ENCODE measurements at regions not wholly inside any gene's neighbourhood (a gene's known extent, or its start where the extent isn't known, plus 50 kb on each side); places are given as distances from the start of the nearest gene placed in this dataset.
"Not testable (repeated sequence)": the region's sequence is repeated elsewhere in the genome, so short reads cannot be mapped to it uniquely, and the experiment has no call there.

DNA sequence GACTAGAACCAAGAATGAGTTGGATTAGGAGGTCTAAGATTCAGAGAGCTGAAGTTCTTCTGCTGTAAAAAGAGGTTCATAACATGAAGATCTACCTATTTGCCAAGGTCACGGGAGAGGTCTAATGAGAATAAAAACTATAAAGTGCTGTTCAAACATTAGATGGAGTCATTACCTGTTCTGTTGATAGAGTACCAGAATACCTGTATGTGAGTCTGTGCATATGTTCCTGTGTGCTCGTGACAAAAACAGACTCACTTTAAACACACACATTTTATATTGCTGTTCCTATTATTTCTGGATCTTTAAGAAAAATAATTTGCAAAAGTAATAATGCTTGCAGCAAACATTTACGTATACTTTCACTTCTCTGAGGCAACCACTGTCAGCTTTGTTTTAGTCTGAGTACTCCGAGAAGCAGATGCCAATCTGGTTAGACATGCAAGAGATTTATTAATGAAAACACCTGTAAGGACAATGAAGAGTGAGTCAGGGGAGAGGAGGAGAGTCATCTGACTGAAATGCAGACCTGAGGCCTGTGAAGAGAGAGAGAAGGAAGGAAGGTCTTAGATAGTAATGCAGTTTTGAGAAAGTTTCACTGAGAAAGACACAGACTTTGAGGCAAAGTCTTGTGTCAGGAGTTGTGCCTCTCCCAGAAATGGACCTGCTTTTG, 221.2 kb downstream of the SQOR start:
- H3K4me1 ChIP-seq (replicated peaks in 1 of 2): no peaks in the 10 kb centered on the region
- WGBS, 10 experiments: 15 to 100% (median 82%) methylated on average over 1 to 4 of the region's 4 CpGs; no CpG with 5 or more reads in 1 of the 10 experiments
- ATAC-seq (replicated peaks in 6 of 8): no peak
- H3K27ac ChIP-seq: no peak overlapping the region
- in situ Hi-C loops (cut with MboI; ENCODE audit: low pct_unique_long_range_greater_than_20kb in 2 of 9, low sequenced_read_pairs in 9 of 9, unreplicated experiment in 9 of 9): no loop called here
- no peak overlapping the region for H3K4me3 ChIP-seq

DNA sequence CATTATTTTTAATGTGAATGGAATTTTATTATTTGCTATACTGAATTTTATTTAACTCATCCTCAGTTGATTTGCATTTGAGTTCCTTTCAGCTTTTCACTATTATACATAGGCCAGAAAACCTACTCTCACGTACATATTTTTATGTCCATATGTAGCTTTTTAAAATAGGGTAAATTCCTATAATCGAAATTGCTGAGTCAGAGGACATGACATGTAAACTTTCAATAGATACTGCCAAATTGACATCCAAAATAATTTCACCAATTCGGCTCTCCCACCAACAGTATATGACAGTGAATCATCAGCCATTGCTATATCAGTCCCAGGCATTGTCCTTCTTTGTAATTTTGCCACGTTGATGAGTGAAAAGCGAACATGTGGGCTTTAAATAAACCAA, 222.5 kb downstream of the SQOR start:
- 9 to 94% (median 53%) methylated on average over 2 to 5 of the region's 5 CpGs; no CpG with 5 or more reads in 1 of the 10 experiments for WGBS, 10 experiments
- in situ Hi-C loops (cut with MboI; ENCODE audit: low pct_unique_long_range_greater_than_20kb in 2 of 9, low sequenced_read_pairs in 9 of 9, unreplicated experiment in 9 of 9): no loop called here
- H3K27ac ChIP-seq: no peak overlapping the region
- no peak for ATAC-seq (replicated peaks in 6 of 8)
- H3K4me1 ChIP-seq (replicated peaks in 1 of 2): no peaks in the 10 kb centered on the region
- no peak overlapping the region for H3K4me3 ChIP-seq

DNA sequence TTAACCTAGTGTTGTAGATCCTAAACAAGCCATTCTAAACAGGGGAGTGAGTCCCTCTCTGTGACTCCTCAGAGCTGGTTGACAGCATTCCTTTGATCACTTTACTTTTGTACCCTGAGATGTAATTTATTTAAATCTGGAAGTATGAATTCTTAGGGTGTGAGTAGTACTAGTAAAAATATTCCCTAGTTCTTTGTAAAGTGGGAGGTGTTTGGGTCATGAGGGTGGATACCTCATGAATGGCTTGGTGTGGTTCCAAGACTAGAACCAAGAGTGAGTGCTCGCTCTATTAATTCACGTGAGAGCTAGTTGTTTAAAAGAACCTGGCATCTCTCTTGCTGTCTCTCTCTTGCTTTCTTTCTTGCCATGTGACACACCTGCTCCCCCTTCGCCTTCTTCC, 223.7 kb downstream of the SQOR start:
- WGBS, 10 experiments: 14 to 89% (median 75%) methylated on average over 1 to 3 of the region's 3 CpGs; no CpG with 5 or more reads in 2 of the 10 experiments
- ATAC-seq (replicated peaks in 6 of 8): no peak
- Histone ChIP-seq H3K4me1 (replicated peaks in 1 of 2) (no peaks in the 10 kb centered on the region), H3K27ac (no peak overlapping the region), H3K4me3 (no peak overlapping the region)
- in situ Hi-C loops (cut with MboI; ENCODE audit: low pct_unique_long_range_greater_than_20kb in 2 of 9, low sequenced_read_pairs in 9 of 9, unreplicated experiment in 9 of 9): no loop called here

DNA sequence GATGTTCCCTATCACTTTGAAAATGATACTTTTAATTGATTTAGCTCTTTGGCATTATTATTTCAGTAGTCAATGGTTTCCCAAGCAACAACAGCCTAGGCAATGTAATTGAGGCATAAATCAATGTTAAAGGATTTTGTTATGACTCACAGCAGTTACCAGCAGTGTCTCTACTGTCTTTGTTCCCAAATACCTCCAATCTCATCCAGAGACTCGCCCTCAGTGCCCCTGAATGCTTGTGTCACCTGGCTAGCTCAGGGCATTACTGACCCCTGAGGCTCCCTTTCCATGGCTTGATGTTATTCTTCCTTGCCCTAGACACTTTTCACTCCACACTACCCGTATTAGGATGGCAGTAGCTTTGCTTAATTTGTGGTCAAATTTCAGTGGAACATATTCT, 227.2 kb downstream of the SQOR start:
- 0 to 71% (median 38%) methylated on average over 1 to 2 of the region's 2 CpGs for WGBS, 10 experiments
- peak in 2 of 8 experiments; percentile 37 to 42 for ATAC-seq (replicated peaks in 6 of 8)

DNA sequence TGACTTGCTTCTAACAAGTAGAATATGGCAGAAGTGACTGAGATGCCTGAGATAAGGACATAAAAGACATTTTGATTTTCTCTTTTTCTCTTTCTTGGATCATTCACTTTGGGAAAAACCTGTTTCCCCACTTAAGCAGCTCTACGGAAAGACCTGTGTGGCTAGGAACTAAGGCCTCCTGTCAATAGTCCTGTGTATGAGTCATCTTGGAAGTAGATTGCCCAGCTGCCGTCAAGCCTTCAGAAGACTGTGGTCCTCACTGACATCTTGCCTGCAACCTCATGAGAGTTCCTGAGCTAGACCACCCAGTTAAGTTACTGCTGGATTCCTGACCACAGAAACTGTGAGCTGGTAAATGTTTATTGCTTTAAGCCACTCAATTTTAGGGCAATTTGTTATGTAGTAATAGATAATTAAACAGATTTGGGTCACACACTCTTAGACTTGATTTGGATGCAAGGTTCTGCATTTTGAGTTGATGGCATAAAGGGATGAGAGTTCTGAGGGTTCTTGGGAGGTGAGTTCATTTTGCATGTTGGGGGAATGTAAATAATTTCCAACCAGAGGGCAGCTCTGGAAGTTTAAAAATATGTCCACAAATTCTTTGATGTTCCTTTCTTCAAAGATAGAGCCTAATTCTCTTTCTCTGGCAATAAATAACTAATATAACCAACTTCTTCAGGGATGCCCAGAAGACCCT, 229.2 kb downstream of the SQOR start:
- Histone ChIP-seq H3K4me1 (replicated peaks in 1 of 2) (no peaks in the 10 kb centered on the region), H3K4me3 (no peak overlapping the region), H3K27ac (no peak overlapping the region)
- ATAC-seq (replicated peaks in 6 of 8): no peak
- 40 to 81% (median 65%) methylated on average over 1 to 2 of the region's 2 CpGs; no CpG with 5 or more reads in 4 of the 10 experiments for WGBS, 10 experiments
- in situ Hi-C loops (cut with MboI; ENCODE audit: low pct_unique_long_range_greater_than_20kb in 2 of 9, low sequenced_read_pairs in 9 of 9, unreplicated experiment in 9 of 9): no loop called here

More for the DNA sequence above, 227.2 kb downstream of the SQOR start:
- in situ Hi-C loops (cut with MboI; ENCODE audit: low pct_unique_long_range_greater_than_20kb in 2 of 9, low sequenced_read_pairs in 9 of 9, unreplicated experiment in 9 of 9): no loop called here
- no peak overlapping the region for H3K27ac ChIP-seq
- no peaks in the 10 kb centered on the region for H3K4me1 ChIP-seq (replicated peaks in 1 of 2)
- H3K4me3 ChIP-seq: no peak overlapping the region

DNA sequence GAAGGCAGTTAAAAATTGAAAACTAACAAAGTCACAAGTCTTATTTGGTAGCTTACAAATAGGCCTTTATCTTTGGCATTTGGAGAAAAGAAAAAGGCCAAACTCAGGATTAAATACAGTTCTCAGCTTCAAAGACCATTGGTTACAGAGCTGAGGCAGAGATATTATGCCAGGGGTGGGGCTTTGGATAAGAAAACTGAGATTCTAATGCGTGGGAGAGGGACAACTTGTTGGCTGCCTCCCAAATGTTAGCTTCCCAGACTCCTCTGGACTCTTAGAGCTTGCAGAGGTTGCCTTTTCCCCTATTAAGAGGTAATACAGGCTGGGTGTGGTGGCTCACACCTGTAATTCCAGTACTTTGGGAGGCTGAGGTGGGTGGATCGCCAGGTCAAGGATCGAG, 231.8 kb downstream of the SQOR start:
- Histone ChIP-seq H3K27ac (no peak overlapping the region), H3K4me3 (no peak overlapping the region), H3K4me1 (replicated peaks in 1 of 2) (no peaks in the 10 kb centered on the region)
- 0 to 90% (median 67%) methylated on average over 1 to 3 of the region's 3 CpGs; no CpG with 5 or more reads in 4 of the 10 experiments for WGBS, 10 experiments
- no peak for ATAC-seq (replicated peaks in 6 of 8)
- in situ Hi-C loops (cut with MboI; ENCODE audit: low pct_unique_long_range_greater_than_20kb in 2 of 9, low sequenced_read_pairs in 9 of 9, unreplicated experiment in 9 of 9): no loop called here

DNA sequence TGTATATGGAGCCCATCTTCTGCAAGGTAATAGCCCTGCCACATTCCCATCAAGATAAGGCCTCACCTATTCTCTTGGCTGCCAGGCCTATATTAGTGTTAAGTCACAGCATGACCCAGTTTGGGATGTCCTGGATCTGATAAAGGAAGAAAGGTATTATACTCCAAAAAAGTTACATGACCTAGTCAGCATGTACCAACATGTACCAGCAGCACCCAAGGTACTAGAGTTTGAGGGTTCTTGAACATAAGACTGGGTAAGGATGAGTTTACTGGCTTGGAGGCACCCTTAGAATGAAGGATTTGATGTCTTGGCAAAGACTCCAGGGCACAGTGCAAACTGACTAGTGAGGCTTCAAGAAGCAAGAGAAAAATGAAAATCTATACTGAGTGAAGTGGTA, 232.5 kb downstream of the SQOR start:
- ATAC-seq (replicated peaks in 6 of 8): no peak
- Histone ChIP-seq H3K4me1 (replicated peaks in 1 of 2) (no peaks in the 10 kb centered on the region), H3K27ac (no peak overlapping the region), H3K4me3 (no peak overlapping the region)
- in situ Hi-C loops (cut with MboI; ENCODE audit: low pct_unique_long_range_greater_than_20kb in 2 of 9, low sequenced_read_pairs in 9 of 9, unreplicated experiment in 9 of 9): no loop called here

DNA sequence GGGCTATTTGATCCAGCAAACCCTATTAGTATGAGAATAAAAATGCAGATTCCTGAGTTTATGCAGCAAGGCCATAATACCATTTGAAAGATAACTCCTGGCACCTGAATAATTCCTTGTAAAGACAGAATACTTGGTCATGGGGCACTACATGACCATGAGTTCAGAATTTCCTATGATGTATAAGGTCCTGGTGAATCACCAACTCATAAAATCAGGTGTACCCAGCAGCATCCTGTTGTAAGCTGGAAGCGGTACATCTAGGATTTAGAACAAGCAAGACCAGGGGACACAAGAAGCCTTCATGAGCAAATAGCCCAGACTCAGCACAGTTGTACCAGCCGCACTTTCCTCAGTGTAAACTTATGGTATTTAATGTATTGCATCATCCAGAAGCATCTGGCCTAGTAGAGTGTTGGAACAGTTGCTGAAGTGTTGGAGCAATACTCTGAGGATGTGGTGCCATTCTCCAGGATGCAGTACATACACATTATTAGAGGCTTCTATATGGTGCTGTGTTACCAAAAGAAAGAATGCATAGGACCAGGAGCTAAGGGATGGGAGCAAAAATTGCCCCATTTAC, 233.4 kb downstream of the SQOR start:
- H3K4me1 ChIP-seq (replicated peaks in 1 of 2): no peaks in the 10 kb centered on the region
- 40 to 100% (median 93%) methylated on average over 1 to 2 of the region's 2 CpGs; no CpG with 5 or more reads in 3 of the 10 experiments for whole genome bisulfite sequencing, 10 experiments
- H3K27ac ChIP-seq: no peak overlapping the region
- H3K4me3 ChIP-seq: no peak overlapping the region
- ATAC-seq (replicated peaks in 6 of 8): no peak
- in situ Hi-C loops (cut with MboI; ENCODE audit: low pct_unique_long_range_greater_than_20kb in 2 of 9, low sequenced_read_pairs in 9 of 9, unreplicated experiment in 9 of 9): no loop called here

DNA sequence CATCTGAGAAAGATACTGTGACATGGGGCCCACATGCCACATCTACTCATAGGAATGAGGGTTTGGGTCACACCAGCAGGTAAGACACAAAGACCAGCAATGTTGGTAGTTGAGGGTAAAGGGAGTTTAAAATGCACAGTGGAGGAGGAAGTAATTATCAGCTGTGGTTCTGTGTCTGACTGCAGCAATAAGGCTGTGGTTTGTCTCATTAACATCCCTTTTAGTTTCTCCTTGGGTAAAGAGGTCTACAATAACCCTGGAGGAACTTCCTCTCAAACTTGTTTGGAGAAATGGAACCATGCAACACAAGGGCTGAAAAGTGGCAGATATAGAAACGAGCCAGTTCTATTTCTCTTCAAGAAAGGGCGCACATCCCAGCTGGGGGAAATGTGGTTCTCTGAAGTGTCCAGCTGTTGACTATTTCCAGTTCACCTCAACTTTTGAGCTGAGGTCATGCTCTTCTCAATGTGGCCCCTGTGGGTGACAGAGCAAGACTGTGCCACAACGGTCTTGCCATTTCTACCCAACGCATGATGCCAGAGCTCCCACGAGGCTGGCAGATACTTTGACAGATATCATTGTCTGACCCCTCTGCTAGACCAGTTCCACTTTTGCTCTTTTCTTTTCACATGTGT, 234.3 kb downstream of the SQOR start:
- Histone ChIP-seq H3K27ac (no peak overlapping the region), H3K4me3 (no peak overlapping the region), H3K4me1 (replicated peaks in 1 of 2) (no peaks in the 10 kb centered on the region)
- WGBS, 10 experiments: 17 to 95% (median 85%) methylated on average over 1 to 5 of the region's 5 CpGs; no CpG with 5 or more reads in 2 of the 10 experiments
- ATAC-seq (replicated peaks in 6 of 8): no peak
- in situ Hi-C loops (cut with MboI; ENCODE audit: low pct_unique_long_range_greater_than_20kb in 2 of 9, low sequenced_read_pairs in 9 of 9, unreplicated experiment in 9 of 9): no loop called here

DNA sequence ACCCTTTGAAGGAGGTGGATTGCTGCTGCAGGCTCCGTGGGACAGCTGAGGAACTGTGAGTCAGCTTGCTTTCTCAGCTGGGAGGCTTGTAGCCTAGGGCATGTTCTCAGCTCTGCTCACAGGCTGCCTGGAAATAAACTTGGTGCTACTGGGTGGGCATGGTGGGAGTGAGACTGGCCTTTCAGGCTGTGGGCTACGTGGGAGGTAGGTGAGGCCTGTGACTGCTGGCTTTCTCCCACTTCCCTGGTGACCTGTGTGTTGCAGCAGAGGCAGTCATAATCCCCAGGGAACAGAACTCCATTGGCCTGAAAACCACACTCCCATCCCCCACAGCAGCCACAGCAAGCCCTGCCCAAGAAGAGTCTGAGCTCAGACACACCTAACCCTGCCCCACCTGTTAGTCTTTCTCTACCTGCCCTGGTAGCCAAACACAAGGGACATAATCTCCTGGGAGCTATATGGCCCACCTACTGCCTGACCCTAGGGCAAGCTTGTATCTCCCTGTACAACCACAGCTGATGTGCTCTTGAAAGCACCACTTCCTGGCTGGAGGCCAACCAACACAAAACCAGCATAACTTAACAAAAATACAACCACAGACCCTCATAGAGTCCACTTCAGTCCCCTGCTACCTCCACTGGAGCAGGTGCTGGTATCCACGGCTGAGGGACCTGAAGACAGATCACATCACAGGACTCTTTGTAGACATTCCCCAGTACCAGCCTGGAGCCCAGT, 236.5 kb downstream of the SQOR start:
- Histone ChIP-seq H3K4me1 (replicated peaks in 1 of 2) (no peaks in the 10 kb centered on the region), H3K4me3 (no peak overlapping the region), H3K27ac (no peak overlapping the region)
- peak in 2 of 8 experiments; percentile 39 to 42 for ATAC-seq (replicated peaks in 6 of 8)
- WGBS, 10 experiments: 10 to 100% (median 71%) methylated on average over 1 to 2 of the region's 3 CpGs; no CpG with 5 or more reads in 3 of the 10 experiments
- in situ Hi-C loops (cut with MboI; ENCODE audit: low pct_unique_long_range_greater_than_20kb in 2 of 9, low sequenced_read_pairs in 9 of 9, unreplicated experiment in 9 of 9): no loop called here

DNA sequence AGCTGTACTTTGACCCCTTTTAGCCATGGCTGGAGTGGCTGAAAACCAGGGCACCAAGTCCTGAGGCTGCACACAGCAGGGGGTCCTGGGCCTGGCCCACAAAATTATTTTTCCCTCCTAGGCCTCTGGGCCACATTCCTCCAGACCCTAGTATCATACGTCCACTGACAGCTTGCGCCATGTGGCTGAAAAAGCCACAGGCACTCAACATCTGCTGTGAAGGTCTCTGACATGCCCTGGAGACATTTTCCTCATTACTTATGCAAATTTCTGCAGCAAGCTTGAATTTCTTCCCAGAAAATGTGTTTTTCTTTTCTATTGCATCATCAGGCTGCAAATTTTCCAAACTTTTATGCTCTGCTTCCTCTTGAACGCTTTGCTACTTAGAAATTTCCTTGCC, 239.0 kb downstream of the SQOR start:
- WGBS, 10 experiments: 0 to 100% (median 87%) methylated on average over 1 to 3 of the region's 3 CpGs; no CpG with 5 or more reads in 2 of the 10 experiments
- Histone ChIP-seq H3K27ac (no peak overlapping the region), H3K4me3 (no peak overlapping the region), H3K4me1 (replicated peaks in 1 of 2) (no peaks in the 10 kb centered on the region)
- in situ Hi-C loops (cut with MboI; ENCODE audit: low pct_unique_long_range_greater_than_20kb in 2 of 9, low sequenced_read_pairs in 9 of 9, unreplicated experiment in 9 of 9): no loop called here
- peak in 3 of 8 experiments; percentile 51 to 95 (median 87) for ATAC-seq (replicated peaks in 6 of 8)

DNA sequence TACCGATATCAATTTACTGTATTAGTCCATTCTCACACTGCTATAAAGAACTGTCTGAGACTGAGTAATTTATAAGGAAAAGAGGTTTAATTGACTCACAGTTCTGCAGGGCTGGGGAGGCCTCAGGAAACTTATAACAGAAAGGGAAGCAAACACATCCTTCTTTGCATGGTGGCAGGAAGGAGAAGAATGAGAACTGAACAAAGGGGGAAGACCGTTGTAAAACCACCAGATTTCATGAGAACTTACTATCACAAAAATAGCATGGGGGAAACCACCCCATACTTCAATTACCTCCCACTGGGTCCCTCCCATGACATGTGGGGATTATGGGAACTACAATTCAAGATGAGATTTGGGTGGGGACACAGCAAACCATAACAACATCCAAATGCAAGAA, 239.7 kb downstream of the SQOR start:
- H3K27ac ChIP-seq; H3K4me3 ChIP-seq; in situ Hi-C loops (cut with MboI; ENCODE audit: low pct_unique_long_range_greater_than_20kb in 2 of 9, low sequenced_read_pairs in 9 of 9, unreplicated experiment in 9 of 9); ATAC-seq (replicated peaks in 6 of 8); H3K4me1 ChIP-seq (replicated peaks in 1 of 2): not testable (repeated sequence)
- WGBS, 10 experiments: 72 to 100% (median 100%) methylated on average over 1 to 2 of the region's 2 CpGs; no CpG with 5 or more reads in 5 of the 10 experiments

DNA sequence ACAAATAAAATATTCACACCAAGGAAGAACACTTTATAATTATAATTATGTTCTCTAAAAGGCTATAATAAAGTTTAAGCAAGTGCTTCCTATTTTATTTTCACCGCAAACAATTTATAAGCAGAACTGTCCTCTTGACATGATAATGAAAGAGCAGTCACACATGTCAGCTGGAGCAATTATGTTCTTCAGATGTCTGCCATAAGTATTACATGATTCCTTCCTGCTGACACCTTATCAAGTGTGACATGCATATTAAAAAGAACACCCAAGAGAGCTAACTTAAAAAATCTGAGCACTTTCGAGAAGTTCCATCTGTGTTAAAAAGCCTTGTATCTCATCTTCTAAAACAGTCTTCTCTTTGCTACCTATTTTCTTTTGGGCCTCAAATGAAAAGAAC, 249.5 kb downstream of the SQOR start:
- ATAC-seq (replicated peaks in 6 of 8): no peak
- in situ Hi-C loops (cut with MboI; ENCODE audit: low pct_unique_long_range_greater_than_20kb in 2 of 9, low sequenced_read_pairs in 9 of 9, unreplicated experiment in 9 of 9): no loop called here
- no peak overlapping the region for H3K4me3 ChIP-seq
- no peaks in the 10 kb centered on the region for H3K4me1 ChIP-seq (replicated peaks in 1 of 2)
- WGBS, 10 experiments: 0 to 100% (median 81%) methylated on average over 1 to 2 of the region's 2 CpGs
- H3K27ac ChIP-seq: no peak overlapping the region

Data from motor neuron (in vitro differentiated cells).